ENCODE measurements at regions not wholly inside any gene's neighbourhood (a gene's known extent, or its start where the extent isn't known, plus 50 kb on each side); places are given as distances from the start of the nearest gene placed in this dataset.

DNA sequence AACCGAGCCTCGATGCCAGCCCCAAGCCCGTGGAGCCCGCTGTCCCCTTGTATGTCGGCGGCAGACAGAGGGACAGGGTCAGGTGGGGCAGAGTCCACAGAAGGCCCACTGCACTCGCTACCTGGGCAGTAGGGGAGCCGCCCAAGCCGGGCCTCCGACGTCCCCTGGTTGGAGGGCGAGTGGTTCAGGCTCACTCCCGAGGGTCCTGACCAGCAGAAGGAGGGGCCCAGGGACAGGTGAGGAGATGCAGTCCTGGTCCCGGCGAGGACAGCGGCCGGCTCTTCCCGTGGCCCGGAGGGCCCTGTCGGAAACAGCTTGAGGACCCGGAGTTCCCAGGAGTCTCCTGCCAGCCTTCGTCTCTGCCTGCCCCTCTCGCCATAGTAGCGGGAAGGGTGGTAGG lies 216.7 kb upstream of the SFSWAP start:
- TF ChIP-seq CTCF (IDR thresholded peaks at IDR 0.05; ENCODE audit: poor library complexity) (no peak), EZH2 (IDR thresholded peaks at IDR 0.05; ENCODE audit: borderline replicate concordance) (no peak), EZH2phosphoT487 (IDR thresholded peaks at IDR 0.05; ENCODE audit: low read depth, severe bottlenecking, unreplicated experiment) (no peak)
